Bone marrow (tissue), 2 donors: ENCODE measurements at regions not wholly inside any gene's neighbourhood (a gene's known extent, or its start where the extent isn't known, plus 50 kb on each side); places are given as distances from the start of the nearest gene placed in this dataset.
A peak's percentile ranks its signal among the peaks of the same experiment; 100 is the strongest.

Source experiments
- DNase-seq, 2 donors: peaks; one replicate each; lab custom pipeline; 2025; lab: John Stamatoyannopoulos, UW

DNA sequence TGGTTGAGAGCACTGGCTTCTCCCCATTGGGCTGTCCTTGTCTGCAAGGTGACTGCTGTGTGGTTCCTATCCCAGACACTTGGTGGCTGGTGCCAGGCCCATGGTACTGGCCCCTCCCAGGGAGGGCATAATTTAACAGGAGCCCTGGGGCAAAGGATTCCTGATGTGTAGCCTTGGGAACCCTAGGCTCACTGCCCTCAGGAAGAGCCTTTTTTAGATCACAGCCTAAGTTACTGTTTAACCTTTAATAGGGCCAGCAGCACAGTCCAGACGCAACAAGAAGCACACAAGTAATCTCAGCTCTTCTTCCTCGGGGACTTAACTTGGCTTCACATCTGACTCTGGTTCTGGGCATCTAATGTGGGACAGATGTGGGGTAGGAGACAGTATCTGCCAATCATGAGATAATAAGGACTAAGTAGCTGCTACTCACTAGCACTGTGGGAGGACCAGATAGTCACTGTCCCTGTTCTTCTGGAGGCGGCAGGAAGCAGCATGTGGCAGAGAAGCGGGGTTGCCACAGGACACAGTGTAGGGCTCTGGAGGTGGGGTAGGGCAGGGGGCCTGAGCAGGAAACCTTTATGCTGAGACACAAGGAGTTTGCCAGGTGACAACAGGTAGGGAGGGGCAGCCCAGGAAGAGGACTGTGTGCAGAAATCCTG is 136.3 kb downstream of the TMEM17 start:
- no peak for DNase-seq

DNA sequence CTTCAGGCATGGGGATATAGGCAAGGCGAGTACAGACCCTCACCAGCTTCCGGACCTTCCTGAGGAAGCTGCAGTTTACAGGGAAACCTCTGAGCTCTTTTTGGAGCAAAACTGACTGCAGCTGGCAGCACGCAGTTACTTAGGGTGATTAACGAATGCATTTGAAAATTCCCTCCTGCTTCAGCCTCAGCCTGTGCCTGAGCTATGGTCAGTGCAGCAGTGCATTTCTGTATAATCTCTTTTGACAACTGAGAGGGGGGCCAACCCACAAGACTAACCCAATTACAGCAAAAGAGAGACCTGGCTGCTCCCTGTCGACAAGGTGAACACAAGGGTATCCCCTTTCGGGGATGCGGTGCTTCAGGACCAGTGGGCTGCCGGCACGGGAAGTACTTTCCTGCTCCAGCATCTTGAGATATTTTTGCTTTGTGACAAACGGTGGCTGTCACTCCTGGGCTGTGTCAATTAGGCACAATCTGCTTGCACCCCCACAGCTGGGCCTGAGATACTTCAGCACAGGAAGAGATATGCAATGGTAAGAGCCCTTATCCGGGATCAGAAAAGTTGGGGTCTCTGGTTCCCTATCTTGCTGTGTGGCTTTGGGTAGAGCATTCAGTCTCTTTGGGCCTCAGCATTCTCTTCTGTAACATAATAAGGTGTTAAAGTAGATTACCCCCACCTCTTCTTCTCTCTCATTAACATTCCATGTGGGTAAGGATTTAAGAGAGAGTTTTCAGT is 141.0 kb downstream of the TMEM17 start:
- no peak for DNase-seq

DNA sequence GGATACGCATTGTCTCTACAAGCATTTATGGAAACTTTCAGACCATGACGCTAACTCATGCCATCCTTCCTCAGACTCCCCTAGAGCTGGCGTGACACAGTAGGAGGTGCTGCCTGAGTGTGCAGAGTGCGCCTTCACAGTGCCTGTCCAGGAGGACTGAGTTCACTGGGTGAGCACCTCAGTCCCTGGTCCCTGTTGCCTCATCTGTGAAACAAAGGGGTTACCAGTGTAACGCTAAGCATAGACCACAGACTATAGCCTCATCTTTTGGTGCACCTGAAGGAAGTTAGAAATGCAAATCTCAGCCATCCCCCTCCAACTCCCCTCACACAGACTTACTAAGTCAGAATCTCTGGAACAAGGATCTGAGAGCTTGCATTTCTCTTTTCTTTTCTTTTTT is 142.8 kb downstream of the TMEM17 start:
- no peak for DNase-seq

DNA sequence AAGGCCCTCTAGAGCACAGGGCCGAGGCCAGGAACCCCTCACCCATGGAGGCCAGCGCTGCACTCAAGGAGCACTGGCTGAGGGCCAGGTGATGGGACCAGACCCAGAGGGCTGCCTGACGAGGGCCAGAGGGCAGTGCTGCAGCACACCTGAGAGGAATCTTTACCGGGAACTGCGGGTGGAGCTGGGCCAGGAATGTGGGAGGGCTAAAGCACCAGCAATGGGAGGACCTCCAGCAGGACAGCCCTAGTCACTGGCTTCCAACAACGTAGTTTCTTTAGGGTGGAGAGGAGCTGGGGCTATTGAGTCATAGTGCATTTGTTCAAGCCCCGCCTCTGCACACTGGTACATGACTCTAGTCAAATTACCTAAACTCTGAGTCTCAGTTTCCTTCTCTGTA is 143.4 kb downstream of the TMEM17 start:
- DNase-seq: no peak

DNA sequence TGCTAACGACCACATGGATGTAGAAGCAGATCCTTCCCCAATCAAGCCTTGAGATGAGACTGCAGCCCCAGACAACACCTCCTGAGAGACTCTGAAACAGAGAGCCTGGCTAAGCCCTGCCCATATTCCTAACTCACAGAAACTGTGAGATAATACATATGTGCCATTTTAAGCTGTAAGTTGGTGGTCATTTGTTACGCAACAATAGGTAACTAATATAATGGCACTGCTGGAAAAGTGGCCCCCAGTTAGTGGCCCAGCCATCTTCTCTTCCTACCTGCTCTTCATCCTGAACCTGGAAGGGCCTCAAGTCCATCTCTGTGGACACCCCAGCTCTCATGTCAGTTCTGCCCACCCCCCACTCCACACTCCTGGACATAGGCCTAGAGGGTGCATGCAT is 144.0 kb downstream of the TMEM17 start:
- DNase-seq: no peak

DNA sequence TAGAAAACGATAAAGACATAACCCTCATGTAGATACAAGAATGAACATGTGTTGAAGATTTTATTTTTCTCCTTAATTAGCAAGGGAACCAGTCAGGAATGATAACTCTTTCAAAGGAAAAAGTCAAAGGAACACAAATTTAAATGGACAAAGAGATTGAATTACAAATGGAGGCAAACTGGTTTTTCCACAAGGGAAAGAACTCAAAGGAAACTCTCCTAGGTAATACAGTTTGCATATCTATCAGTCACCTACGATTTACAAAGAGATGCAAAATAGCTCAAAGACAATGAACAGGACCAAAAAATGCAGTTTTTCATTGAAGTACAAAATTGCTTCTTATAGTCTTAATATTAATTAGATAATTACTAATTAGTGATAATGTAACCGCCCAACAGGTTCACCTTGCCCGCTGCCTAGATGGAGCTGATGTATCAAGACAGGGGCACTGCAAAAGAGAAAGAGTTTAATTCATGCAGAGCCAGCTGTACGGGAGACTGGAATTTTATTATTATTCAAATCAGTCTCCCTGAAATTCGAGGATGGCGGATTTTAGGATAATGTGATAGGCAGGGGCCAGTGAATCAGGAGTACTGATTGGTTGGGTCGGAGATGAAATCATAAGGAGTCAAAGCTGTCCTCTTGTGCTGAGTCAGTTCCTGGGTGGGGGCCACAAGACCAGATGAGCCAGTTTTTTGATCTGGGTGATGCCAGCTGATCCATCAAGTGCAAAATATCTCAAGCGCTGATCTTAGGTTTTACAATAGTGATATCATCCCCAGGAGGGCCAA is 151.0 kb downstream of the TMEM17 start:
- no peak for DNase-seq

DNA sequence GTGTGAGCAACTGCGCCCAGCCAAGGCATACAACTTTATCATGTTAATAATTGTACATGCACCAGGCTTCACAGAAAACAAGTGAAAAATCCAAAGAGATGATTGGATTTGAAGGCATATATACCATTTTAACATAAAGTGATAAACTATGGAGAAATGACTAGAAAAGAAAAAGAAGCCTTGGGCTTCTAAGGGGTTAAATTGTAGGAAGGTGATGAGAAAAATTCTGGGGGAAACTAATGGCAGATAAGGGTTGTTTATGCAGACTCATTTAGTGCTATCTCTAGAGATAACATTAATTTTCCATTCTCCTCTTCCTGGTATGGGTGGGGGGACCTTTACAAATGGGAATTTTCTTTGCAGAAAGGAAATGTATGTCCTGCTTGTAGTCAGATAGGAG is 154.0 kb downstream of the TMEM17 start:
- no peak for DNase-seq

DNA sequence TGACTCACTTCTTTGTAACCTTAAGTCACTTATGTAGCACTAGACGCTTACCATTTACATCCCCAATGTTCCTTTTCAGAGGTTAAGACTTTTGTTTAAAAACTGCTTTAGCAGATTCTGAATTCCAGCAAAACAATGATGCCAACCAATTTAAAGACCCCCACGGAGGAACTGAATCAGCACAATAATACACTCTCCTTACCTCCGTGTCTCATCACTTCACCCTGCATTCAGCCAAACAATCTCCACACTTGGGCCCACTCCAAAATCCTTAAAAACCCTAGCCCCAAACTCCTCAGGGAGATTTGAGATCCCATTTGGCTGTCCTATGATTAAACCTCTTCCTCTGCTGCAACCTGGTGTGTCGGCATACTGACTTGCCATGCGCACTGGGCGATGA is 153.9 kb downstream of the B3GNT2 start:
- no peak for DNase-seq

DNA sequence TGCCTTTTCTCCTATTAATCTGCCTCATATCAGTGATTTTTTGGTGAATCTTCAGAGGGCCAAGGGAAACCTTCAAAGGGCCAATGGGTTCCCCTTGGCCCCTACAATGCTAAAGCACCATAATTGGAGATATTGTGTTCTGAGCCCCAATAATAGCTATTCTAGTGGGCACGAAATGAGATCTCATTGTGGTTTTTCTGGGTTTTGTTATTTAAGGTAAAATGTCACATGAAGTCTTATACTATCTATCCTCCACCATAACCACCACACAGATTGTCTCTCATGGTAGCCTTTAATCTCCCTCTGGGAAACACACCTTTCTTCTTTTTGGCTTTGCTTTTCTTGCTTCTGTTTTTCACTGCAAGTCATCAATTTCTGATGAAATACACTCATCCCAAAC is 152.8 kb downstream of the B3GNT2 start:
- DNase-seq: no peak

DNA sequence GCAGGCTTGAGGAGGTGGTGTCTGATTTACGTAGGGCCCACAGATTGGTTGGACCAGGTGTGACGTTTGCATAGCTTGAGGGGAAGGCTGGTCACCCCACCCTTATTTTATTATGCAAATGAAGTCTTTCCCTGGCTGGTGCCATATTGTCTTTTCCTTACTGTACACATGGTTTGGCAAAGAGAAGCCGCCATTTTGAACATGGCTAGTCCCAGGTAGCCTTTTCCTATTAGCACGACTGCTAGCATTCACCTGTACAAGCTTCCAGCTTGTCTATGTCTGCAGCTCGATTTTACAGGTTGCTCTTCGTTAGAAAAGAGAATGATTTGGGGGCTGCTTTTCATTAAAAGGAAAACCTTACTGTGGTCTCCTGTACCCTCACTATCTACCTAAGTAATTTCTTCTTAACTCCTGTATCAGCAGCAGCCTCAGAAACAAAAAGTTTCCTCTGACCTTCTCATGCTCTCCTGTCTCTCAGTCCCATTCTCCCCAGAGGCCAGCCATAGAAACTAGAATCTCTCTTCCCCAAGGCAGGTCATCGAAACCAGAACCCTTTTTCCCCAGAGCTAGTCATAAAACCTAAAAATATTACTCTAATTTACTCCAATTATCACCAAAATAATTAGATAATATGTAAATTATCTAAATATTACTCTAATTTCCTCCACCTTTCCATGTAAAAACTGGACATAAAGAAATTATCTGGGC is 151.8 kb downstream of the B3GNT2 start:
- no peak for DNase-seq

DNA sequence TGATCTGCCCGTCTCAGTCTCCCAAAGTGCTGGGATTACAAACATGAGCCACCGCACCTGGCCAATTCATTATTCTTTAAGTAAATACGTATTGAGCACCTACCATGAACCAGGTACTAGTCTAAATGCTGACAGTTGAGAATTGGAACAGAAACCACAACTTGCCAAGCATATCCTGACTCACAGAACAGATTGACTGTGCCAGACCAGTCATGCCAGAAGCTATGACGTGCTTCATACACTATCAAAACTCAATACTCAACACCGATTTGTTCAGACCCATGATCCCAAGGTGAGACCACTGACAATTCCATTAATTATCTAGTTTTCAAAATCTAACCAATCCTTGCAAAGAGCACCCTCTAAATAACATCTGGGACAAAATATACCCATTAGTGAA is 148.6 kb downstream of the B3GNT2 start:
- DNase-seq: no peak

DNA sequence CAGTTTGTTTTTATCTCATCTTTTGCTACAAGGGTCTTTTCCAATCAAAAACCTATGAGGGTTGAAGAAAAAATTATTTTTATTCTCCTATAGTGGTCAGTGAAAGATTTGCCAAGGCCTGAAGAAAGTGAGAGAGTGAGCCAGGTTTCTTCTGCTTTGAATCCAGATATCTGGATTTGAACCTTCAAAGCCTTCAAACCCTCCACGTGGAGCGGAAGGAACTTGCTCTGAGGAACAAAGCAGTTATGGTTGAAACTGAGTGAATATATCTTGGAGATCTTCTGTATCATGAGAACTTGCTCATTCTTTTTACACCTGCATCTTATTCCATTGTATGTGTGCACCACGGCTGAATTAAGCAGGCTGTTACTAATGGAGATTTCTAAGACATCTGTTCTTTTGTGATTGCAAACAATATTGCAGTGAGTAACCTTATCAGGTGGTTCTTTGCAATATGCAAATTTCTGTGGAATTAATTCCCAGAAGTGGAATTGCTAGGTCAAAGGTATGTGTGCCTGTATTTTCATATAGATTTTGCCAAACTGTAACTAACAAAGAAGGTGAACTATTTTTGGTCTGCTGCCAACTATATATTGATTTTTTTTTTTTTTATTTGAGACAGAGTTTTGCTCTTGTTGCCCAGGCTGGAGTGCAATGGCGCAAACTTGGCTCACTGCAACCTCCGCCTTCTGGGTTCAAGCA is 147.9 kb downstream of the B3GNT2 start:
- no peak for DNase-seq

DNA sequence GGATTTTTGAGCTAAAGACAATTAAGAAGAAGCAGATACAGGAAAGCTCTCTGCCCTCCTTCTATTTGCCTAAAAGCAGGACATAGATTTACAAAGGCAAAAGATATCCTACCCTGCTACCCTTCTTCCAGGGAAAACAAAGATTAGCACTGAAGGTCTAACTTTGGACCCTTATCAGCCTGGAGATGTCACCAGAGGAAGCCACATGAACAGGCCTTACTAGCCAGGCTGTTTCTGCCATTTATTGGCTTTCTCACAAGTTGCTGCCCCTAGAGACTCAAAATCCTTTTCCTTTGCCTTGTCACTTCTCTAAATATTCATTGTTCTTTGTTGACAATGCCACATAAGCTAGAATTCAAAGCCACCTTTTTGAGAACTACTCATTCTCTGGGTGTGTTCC is 147.3 kb downstream of the B3GNT2 start:
- DNase-seq: peak in 1 of 2 donors; percentile 6

DNA sequence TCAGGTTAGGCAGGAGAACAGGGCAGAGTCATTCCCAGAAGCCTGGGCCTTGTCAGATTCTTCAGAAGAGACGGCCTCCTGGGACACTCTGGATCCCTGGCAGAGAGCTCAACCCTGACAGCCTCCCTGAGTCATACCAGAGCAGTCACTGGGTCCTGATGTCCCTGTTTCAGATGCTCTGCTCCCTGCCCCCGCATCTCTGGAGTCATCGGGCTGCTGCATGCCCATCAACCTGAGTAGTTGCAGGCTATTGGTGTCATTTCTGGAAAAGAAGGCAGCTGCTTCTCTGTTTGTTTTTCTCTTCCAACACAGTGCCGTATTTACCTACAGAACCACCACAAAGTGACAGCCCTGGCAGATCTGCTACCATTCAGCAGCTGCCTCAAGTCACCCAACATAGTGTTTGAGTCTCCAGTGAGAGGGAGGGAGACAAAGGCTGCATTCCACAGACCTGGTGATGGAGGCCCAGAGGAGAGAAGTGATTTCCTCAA is 145.1 kb downstream of the B3GNT2 start:
- DNase-seq: no peak

DNA sequence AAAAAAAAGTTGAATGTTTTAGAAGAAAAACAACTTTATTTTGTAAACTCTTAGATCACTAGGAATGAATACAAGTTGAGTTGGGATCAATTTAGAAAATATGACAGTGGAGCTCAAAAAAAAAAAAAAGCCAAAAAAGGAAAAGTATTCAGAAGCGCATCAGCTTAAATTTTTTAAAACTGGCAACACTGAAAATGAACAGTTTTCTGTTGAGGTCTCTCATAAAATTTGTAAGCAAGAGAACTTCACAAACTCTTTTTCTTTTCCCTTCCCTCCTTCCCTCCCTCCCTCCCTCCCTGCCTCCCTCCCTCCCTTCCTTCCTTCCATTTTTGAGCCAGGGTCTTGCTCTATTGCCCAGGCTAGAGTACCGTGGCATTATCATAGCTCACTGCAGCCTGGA is 143.9 kb downstream of the B3GNT2 start:
- DNase-seq: no peak

DNA sequence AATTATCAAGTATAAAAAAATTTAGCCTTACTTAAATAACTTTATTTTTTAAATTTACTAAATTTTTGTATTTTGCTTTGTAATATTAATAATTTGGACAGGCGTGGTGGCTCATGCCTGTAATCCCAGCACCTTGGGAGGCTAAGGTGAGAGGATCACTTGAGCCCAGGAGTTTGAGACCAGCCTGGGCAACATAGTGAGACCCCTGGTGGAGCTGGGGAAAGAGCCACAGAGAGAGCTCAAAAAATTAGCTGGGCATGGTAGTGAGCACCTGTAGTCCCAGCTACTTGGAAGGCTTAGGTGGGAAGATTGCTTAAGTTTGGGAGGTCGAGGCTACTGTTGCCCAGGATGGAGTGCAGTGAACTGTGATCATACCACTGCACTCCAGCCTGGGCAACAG is 143.5 kb downstream of the B3GNT2 start:
- no peak for DNase-seq

DNA sequence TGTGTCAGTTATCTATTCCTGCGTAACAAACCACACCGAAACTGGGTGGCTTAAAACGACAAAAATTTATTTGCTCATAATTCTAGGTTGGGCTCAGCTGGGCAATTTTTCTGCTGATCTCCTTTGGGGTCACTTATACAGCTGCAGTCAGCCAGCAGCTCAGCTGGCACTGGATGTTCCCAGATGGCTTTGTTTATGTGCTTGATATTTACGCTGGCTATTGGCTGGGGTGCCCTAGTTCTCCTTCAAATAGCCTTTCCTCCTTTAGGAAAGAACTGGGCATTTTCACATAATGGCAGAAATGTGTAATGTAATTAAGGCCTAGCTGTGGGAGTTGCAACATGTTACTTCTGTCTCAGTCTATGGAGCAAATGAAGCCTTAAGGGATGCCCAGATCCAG is 142.2 kb downstream of the B3GNT2 start:
- no peak for DNase-seq

DNA sequence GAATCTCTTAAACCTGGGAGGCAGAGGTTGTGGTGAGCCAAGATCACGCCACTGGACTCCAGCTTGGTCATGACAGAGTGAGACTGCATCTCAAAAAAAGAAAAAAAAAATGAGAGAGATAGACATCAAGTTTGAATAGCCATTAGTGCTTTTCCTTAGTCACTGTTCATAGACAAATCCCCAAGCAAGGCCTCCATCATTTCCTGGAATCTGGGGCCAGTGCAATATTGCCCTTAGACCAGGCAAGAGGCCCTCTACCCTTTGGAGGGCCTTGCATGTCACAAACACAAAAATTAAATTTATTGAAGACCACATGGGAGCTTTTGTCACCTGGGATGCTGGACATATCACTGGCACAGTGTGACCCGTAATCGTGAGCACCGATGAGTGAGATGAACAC is 141.5 kb downstream of the B3GNT2 start:
- no peak for DNase-seq

DNA sequence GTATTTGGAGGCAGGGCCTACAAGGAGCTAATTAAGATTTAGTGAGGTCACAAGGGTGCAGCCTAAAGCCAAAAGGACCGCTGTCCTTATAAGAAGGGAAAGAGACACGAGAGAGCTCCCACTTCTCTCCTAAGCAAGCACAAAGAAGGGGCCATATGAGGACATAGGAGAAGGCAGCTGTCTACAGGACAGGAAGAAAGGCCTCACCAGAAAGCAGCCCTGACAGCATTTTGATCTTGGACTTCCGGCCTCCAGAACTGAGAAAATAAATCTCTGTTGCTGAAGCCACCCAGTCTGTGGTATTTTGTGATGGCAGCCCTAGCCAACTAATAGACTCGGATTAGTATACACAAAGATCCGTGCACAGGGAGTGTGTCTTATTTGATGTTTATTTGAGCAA is 139.7 kb downstream of the B3GNT2 start:
- DNase-seq: no peak

DNA sequence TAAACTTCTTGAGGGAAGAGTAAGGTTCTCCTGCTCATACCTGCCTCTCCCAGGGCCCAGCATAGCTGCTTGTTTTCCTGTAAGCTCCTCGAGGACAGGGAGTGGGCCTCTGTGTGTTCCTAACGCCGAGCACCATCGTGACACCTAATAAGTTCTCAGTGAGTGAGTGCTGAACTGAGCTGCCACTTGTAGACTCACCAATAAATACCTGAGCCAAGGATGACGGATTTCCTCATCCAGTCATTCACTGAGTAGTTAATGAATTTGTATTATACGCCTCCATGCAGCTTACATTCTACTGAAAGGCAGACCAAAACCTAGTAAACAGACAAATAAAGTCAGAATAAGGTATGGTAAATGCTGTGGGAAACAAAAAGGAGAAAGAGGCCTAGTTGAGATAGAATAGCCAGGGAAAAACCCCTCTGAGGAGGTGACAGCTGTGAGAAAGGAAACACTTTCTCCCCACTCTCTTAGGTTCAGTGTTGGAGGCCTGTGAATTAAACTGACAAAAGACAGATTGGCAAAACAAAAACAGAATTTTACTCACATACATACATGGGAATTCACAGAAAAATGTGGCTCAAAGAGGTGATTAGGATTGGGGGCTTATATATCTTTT is 138.6 kb downstream of the B3GNT2 start:
- no peak for DNase-seq

DNA sequence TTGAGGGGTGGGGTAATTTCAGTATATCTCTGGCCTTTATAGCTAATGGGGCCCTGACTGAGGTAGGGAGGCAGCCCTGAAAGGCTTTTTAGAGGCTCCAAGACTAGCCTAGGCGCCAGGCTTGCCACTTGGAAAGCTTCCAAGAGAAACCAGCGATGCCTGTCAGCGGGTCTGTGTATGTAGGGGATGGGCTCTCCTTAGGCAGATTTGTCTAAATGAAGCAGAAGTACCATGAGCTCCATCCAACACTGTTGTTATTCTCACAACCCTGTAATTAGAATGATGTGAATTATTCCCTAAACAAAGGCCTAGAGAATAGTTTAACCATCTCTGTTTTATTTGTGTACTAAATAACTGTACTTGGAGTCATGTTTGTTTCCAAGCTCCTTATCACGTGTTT is 138.1 kb downstream of the B3GNT2 start:
- no peak for DNase-seq
